ENCODE measurements at regions not wholly inside any gene's neighbourhood (a gene's known extent, or its start where the extent isn't known, plus 50 kb on each side); places are given as distances from the start of the nearest gene placed in this dataset.

- DNase-seq, result no peak
Measured at GRCh38 chr12:18207266-18207665, 54.1 kb upstream of the PIK3C2G start.

DNA sequence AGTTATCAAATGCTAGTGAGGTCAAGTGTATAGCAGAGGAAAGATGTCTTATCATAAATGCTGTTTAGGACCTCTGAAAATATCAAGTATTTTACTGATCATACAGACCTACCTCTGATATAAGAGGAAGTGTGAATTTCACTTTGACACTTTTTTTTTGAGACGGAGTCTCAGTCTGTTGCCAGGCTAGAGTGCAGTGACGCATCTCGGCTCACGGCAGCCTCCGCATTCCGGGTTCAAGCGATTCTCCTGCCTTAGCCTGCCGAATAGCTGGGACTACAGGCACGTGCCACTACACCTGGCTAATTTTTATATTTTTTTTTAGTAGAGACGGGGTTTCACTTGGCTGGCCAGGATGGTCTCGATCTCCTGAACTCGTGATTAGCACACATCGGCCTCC lies 55.1 kb upstream of the PIK3C2G start:
- no peak for DNase-seq

DNA sequence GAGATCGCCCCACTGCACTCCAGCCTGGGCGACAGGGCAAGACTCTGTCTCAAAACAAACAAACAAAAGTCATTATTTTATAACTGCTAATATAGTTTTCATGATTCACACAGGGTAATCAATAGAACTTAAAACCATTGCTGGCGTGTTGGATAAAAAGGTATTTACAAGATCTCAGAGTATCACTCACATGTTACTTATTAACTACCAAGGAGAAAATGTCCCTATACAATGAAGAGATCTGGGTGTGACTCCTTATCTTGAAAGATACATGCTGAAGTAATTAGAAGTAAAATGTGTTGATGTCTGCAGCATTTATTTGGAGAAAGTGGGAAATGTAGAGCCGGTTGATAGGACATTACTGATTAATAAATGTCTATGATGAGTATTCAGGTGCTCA lies 57.3 kb upstream of the PIK3C2G start:
- DNase-seq, result no peak

DNA sequence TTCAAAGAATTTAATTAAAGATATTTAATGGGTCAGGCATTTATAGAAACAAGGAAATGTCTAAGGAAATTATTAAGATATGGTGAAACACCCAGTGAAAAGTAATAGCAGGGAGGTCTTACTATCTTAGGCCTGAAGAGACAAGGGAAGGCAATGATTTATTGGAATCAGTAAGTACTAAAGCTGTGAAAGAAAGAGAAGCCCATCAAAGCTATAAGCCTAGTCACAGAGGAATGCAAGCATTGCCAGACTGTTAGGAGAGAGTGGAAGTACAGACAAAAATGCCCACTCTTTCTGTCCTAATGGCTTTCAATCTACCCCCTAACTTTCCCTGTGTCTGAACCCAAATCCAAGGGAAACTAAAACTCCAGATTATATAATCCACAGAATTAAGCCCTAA lies 69.2 kb upstream of the PIK3C2G start:
- DNase-seq, result no peak

- no peak for DNase-seq
Measured at GRCh38 chr12:18183141-18183540, 78.2 kb upstream of the PIK3C2G start.

GRCh38 chr12:18171571-18171970 lies 81.6 kb upstream of the RERGL start:
- DNase-seq, result no peak

DNA sequence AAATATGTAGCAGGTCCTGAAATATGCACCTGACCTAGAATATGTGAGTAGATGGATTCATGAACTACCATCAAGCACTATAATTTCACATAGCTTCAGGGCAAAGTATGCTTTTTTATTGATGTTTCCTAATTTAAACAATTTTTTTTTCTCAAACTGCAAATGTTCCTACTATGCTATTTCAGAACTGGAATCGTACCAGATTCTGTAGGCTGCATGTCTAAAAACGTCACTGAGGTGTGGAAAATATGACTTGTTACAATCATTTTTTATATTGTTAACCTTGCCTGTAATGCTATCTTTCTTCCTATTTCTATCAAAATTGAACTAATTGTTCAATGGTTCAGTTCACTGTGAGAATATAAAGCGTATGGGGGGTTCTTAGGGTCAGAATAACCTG lies 78.0 kb upstream of the RERGL start:
- no peak for DNase-seq

- DNase-seq, result no peak
Measured at GRCh38 chr12:18165889-18166288, 75.9 kb upstream of the RERGL start.

- DNase-seq, result peak; percentile 69
Measured at GRCh38 chr12:18165422-18165871, 75.5 kb upstream of the RERGL start.

DNA sequence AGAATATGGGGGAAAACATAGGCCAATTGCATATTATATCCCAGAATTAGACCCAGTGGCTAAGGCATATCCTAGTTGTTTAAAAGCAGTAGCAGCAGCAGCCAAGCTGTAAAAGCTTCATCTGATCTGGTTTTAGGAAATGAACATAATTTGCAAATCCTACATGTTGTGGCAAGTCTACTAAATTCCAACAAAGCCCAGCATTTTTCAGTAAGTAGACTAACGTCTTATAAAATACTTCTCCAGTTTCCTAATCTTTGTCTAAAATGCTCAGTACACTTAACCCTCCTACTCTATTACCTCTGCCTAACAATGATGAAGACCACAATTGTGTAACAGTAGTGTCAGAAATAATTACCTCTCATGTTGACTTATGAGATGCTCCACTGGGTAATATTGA lies 70.9 kb upstream of the RERGL start:
- DNase-seq, result no peak

GRCh38 chr12:18158774-18159557 lies 69.0 kb upstream of the RERGL start:
- DNase-seq, result no peak

DNA sequence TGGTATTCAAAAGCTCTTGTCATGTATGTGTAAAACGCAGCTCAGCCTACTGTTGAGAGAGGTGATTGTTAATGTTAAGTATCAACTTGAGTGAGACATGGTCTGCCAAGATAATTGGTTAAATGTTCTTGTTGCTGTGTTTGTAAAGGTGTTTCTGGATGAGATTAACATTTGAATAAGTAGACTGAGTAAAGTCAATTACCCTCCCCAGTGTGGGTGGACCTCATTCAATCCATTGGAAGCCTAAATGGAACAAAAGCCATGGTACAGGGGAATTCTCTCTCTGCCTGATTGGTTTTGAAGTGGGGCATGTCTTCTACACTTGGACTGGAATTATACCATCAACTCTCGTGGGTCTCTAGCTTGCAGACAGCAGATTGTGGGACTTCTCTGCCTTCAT lies 63.8 kb upstream of the RERGL start:
- DNase-seq, result peak; percentile 76

- no peak for DNase-seq
Measured at GRCh38 chr12:18151036-18151435, 61.0 kb upstream of the RERGL start.

- no peak for DNase-seq
Measured at GRCh38 chr12:18148961-18149360, 59.0 kb upstream of the RERGL start.

GRCh38 chr12:18146363-18146762 lies 56.4 kb upstream of the RERGL start:
- no peak for DNase-seq

DNA sequence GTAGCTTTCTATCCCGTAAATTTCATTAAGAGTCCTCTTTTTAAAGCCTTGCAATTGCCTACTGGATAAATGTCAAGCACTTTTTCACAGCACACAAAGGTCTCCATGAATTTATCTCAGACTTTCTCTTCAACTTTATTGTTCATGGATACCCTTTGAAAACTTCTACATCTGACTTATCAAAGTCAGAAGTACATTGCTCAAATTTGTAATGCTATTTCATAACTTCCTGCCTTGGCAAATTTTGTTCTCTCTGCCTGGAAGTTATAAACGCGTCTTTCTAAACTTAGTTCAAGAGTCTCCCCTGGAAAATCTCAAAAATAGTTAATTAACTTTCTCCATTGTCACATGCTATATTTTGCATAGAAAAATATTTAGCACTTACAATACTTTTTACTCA lies 55.9 kb upstream of the RERGL start:
- no peak for DNase-seq

DNA sequence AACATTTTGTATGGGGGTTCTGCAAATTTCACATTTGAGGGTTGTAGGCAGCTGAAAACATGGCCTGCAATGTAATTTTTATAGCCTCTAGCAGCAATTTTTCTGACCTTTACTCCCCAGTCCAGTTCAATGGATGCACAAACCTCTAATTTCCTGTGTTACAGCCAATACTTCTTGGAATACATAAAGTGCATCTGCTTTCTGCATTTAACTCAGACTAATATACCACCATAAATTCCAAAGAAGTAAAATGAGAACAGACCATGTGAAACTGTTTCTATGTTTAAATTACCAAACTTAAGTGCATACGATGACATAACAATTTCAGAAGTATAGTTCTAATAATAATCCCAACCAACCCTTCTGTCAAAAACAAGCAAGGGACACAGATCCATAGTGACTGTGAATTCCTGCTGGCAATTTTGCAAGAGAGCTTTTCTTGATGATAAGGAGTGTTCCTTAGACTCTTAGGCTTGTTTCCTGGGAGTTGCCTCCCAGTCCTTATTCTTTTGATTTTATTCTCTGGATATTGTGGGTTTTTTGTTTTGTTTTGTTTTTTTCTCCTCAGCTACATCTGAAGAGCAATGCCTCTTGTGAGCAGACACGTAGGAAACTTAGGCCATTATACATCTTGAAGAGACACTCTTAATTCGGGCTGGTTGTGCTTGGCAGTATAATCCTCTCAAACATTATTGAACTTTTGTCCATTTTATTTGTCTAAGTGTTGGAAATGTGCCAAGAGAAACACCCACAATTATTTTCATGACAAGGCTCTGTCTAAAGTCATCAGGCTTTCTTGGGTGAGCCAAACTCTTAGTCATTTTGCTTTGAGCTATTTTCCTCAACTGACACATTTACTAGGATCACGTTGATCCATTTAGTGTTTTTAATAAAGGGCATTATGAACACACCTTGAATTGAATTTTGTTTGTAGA lies 51.3 kb upstream of the RERGL start:
- no peak for DNase-seq

DNA sequence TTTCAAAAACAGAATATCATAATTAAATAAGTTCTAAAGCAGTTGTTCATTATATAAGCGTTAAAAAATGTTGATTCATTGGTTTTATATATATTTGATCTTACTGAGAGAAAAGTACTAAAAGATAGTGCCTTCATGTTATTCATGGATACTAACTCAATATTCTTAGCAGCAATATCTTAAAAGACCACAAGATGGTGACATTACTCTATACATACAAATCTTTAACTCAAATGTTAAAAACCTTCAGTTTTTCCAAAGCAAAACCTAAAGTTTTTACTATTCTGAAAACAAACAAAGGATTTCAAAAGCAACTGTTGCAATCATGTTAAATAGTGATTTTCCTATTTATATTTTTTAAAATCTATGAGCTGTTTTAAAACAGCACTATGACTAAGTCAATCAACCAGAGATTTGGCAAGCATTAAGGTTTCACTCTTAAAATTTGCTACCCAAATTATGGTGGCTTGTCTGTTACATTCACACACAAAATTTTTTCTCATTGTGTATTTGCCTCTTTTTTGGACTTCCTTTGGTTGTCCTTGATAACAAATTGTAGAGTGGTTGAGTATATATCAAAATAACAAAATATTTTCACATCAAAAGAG lies 50.1 kb upstream of the RERGL start:
- DNase-seq, result no peak

Measured in NCI-H1436 treated with DMSO at 0.1 percent for 48 hours (cell line).